ENCODE measurements at regions not wholly inside any gene's neighbourhood (a gene's known extent, or its start where the extent isn't known, plus 50 kb on each side); places are given as distances from the start of the nearest gene placed in this dataset.

- TF ChIP-seq CTCF (IDR thresholded peaks at IDR 0.05) (no peak), NFE2L2 (conservative IDR thresholded peaks at IDR 0.05; ENCODE audit: low read length) (no peak), KDM1A (IDR thresholded peaks at IDR 0.05; ENCODE audit: low read depth) (no peak), TP53 (CRISPR knock-in tag; IDR thresholded peaks at IDR 0.05) (no peak), ATOH8 (CRISPR knock-in tag; IDR thresholded peaks at IDR 0.05; ENCODE audit: low read depth) (no peak), CEBPB (IDR thresholded peaks at IDR 0.05) (no peak)
These were observed 301.1 kb downstream of the MATN1 start (continued) for GRCh38 chr1:30422251-30422650.

GRCh38 chr1:30420519-30421050, 302.8 kb downstream of the MATN1 start:
- CTCF ChIA-PET, result no interaction called here
- DNase-seq (ENCODE audit: low read depth in 1 of 2, low spot score in 1 of 2) (no peak), ATAC-seq (no peak), FAIRE-seq (no peak)
- POLR2A ChIA-PET, result no interaction called here
- Histone ChIP-seq H3K4me1 (no peaks in the 10 kb centered on the region), H3K4me2 (no peak overlapping the region), H3K9me3 (no peaks in the 10 kb centered on the region), H3K4me3 (no peak overlapping the region), H3K27ac (no peak overlapping the region)
- WGBS (ENCODE audit: missing lambda C conversion rate), result 21% methylated on average over 5 of the region's 7 CpGs
- TF ChIP-seq TFCP2L1 (CRISPR knock-in tag; IDR thresholded peaks at IDR 0.05) (no peak), HDAC2 (IDR thresholded peaks at IDR 0.05) (no peak)

- TF ChIP-seq GATA3 (IDR thresholded peaks at IDR 0.05; ENCODE audit: borderline replicate concordance) (no peak), EP300 (IDR thresholded peaks at IDR 0.05) (no peak), MYC (IDR thresholded peaks at IDR 0.05; ENCODE audit: borderline replicate concordance, low read length) (no peak), POLR2A (IDR thresholded peaks at IDR 0.05; ENCODE audit: low read length) (no peak), CBX8 (IDR thresholded peaks at IDR 0.05) (no peak), HMGXB4 (CRISPR knock-in tag; IDR thresholded peaks at IDR 0.05; ENCODE audit: borderline replicate concordance) (no peak), SMC3 (IDR thresholded peaks at IDR 0.05) (no peak), NFE2L2 (conservative IDR thresholded peaks at IDR 0.05; ENCODE audit: low read length) (no peak), BCL3 (IDR thresholded peaks at IDR 0.05) (no peak), CHD2 (IDR thresholded peaks at IDR 0.05; ENCODE audit: low read length, partially characterized antibody) (no peak), ATOH8 (CRISPR knock-in tag; IDR thresholded peaks at IDR 0.05; ENCODE audit: low read depth) (no peak), FOXS1 (CRISPR knock-in tag; IDR thresholded peaks at IDR 0.05) (no peak), EHMT2 (IDR thresholded peaks at IDR 0.05; ENCODE audit: low read depth) (no peak), ZC3H11A (IDR thresholded peaks at IDR 0.05) (no peak), RAD21 (conservative IDR thresholded peaks at IDR 0.05 in 1 of 2, IDR thresholded peaks at IDR 0.05 in 1 of 2) (no peak), PHF8 (IDR thresholded peaks at IDR 0.05; ENCODE audit: borderline replicate concordance, low read depth) (no peak), RFX5 (IDR thresholded peaks at IDR 0.05) (no peak)
- ATAC-seq (no peak), DNase-seq (ENCODE audit: low read depth in 1 of 2, low spot score in 1 of 2) (no peak), FAIRE-seq (no peak)
- Histone ChIP-seq H3K4me2 (no peak overlapping the region), H3K4me3 (no peak overlapping the region), H3K27ac (no peak overlapping the region), H3K4me1 (no peaks in the 10 kb centered on the region), H3K9me3 (no peaks in the 10 kb centered on the region)
- 38% methylated on average over 4 of the region's 5 CpGs for WGBS (ENCODE audit: missing lambda C conversion rate)
- ChIA-PET CTCF (no interaction called here), POLR2A (no interaction called here)
These were observed 303.6 kb downstream of the MATN1 start for GRCh38 chr1:30419831-30420230.
